ENCODE measurements at regions not wholly inside any gene's neighbourhood (a gene's known extent, or its start where the extent isn't known, plus 50 kb on each side); places are given as distances from the start of the nearest gene placed in this dataset.
"Not testable (repeated sequence)": the region's sequence is repeated elsewhere in the genome, so short reads cannot be mapped to it uniquely, and the experiment has no call there.

DNA sequence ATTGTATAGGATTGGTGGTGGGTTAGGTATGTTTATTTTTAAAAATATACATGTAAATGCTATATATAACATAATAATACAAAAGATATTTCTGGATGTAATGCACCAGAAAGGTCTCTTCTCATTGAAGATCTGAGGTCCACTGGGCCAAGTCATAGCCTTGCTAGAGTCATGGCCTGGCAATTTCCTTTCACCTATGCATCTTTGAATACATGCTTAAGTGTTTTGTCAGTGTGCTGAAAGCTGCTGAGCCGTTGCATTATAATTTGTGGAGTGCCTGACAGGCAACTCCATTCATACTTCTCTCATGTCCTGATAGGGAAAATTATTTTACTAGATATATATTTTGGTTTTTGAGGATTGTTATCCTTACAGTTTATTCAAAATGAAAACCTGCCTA is 410.2 kb upstream of the CT83 start:
- DNase-seq (ENCODE audit: low read depth): no peak

DNA sequence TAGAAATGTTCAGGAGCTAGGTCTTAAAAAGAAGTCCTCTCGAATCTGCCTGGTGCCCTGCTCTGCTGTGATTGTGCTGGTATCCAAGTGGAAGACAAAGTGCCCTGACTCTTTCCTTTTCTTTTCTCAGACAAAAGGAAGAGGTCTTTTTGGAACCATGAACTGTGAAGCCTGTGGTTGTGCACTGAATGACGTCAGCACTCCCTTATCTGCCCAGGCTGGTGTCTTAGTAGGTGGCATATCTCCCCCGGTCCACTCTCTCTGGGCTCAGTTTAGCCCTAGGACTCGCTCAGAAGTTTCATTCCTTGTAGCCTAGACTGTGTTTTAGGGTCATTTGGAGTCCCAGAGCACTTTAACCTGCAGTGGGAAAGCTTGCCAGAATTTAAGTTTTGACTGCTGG is 400.3 kb upstream of the CT83 start:
- DNase-seq (ENCODE audit: low read depth): no peak

DNA sequence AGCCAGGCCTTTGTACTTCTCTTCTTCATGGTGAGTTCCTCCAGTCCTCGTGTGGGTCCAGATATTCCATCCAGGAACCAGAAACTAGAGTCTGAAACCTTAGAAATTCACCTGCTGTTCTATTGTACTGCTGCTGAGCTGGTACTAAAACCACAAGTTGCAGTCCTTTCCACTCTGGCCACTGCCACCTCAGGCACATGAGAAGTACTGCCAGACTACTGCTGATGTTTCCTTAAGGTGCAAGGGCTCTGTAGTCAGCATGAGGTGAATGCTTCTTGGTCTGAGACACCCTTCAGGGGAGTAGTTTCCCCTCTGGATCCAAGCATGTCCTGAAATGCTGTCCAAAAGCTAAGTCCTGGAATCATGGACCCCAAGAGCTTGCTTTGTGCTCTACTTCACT is 399.6 kb upstream of the CT83 start:
- DNase-seq (ENCODE audit: low read depth): no peak

DNA sequence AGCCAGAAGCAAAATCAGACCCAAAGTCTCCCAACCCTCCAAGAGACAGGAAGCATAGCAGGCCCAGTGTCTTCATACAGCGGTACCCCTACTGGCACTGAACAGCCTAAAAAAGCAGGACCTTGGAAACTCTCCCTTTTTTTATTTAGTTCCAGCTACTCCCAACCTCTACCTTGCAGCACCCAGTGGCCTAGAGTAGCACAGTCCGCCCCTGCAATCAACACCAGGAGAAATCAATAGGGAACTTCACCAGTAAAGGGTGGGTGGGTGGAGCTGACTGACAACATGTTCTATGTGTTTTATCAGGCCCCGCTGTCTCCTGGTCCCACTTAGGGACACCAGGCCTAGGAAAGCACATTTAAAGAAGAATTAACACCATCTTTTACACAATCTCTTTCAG is 378.5 kb upstream of the CT83 start:
- DNase-seq (ENCODE audit: low read depth): no peak

DNA sequence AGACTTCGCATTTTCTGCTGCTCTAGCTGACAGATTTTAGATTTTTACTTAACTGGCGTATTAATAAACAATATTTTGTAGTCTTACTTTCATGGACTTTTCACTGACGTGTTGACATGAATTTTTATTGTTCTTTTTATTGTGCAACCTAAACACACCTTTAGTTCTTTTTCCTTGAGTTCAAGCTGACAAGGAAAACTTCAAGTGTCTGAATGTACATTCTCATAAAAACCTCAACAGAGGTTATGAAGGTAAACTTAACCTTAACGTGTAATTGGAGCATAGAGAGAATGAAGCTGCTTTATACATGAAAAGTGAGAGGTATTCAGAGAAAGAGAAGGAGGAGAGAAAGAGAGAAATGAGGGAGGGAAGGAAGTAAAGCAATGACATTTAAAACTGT is 364.3 kb upstream of the CT83 start:
- DNase-seq (ENCODE audit: low read depth): no peak

DNA sequence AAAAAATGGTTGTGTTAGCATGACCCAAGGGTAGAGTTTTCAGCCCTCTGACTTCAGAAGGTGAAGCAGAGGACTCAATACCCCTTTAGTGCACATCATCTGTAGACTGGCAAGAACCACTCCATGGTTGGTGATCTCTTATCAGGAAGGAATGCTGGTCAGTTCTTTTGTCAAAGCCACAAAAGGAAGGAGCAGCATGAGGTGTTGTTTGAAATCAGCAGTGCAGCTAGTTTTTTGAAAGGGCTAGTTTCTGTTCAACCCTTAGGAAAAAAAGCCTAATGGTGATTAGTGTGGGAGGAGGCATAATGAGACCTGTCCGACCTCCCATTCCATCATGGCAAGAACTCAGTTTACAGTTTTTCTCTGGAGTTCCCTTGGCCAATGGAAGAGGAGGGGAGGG is 362.0 kb upstream of the CT83 start:
- no peak for DNase-seq (ENCODE audit: low read depth)

DNA sequence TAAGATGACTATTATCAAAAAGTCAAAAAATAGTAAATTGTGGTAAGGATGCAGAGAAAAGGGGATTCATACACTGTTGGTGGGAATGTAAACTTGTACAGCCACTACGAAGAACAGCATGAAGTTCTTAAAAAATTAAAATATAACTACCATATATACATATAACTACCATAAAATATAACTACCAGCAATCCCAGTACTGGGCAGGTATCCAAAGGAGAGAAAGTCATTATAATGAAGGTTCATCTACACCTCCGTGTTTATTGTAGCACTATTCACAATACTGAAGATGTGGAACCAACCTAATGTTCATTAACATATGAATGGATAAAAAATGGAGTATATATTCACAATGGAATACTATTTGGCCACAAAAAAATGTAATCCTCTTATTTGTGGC is 360.9 kb upstream of the CT83 start:
- DNase-seq (ENCODE audit: low read depth): no peak

DNA sequence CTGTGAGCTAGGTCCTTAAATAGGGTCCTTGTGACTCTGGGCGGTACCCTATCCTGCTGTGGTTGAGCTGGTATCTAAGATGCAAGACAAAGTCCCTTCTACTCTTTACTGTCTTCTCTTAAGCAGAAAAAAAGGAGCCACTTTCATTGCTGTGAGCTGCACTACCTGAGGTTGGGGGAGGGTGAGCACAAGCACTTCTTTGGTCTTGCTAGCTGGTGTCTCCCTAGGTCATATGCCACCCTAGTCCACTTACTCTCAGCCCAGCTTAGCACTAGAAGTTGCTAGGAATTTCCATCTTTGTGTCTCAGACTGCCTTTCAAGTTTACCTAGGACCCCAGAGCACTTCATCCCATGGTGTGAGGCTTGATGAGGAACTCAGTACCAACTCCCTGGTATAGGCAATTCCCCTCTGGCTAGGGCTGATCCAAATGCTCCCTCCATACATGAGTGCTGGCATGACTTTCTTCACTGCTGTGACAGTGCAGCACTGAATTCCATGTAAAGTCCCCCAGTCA is 343.6 kb upstream of the CT83 start:
- DNase-seq (ENCODE audit: low read depth): no peak

DNA sequence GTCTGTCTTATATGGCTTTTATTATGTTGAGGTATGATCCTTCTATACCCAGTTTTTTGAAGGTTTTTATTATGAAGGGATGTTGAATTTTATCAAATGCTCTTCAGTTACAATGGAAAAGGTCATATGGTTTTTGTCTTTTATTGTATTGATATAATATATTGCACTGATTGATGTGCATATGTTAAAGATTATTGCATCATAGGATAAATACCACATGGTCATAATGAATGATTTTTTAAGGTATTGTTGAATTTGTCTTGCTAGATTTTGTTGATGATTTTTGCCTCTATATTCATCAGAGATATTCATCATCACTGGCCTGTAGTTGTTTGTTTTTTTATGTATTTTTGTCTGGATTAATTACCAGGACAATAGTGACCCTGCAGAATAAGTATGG is 339.2 kb upstream of the CT83 start:
- no peak for DNase-seq (ENCODE audit: low read depth)

DNA sequence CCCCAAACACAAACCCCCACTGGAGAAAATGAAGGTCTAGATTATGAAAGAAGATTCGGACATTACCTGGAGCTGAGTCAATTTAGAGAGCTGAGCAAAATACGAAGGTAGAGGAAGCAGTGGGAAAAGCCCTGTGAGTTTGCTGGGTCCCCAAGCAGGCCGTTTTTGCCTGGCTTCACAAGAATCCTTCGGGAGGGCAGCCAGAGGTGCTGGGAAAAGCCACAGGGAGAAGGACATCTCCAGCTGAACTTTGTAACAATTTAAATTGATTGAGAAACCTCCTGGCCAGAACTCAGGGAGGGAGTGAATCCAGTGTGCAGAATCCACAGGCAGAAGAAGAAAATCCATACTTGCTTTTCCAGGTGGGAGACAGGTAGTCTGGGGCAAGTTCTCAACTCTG is 319.1 kb upstream of the CT83 start:
- no peak for DNase-seq (ENCODE audit: low read depth)

DNA sequence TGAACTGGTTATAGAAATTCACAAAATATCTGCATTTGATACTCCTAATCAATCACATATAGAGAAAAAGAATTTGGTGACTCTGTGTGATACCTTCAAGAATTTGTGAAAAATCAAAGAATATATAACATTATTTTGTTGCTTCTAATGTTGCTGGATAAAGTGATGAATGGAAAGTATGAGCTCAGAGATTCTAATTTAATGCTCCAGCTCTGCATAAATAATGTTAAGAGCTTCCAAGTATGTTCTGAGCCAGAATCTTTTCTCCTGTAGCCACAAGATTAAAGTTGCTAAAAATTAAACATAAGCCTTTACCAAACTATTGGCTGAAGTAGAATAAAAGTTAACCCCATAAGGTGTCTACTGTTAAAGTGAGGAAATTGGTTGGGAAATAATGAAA is 294.7 kb upstream of the CT83 start:
- DNase-seq (ENCODE audit: low read depth): peak; percentile 40

DNA sequence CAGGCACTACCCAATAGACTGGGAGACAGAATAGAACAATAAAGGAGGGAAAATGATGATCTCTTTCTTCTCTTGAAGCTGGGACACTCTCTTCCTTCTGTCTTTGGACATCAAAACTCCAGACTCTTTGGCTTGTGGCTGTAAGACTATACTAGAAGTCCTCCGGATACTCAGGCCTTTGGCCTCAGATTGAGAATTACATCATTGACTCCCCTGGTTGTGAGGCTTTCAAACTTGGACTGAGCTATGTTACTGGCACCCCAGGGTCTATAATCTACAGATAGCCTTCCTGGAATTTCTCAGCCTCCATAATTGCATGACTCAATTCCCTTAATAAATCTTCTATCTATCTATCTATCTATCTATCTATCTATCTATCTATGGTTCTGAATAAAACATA is 294.2 kb upstream of the CT83 start:
- peak; percentile 34 for DNase-seq (ENCODE audit: low read depth)

DNA sequence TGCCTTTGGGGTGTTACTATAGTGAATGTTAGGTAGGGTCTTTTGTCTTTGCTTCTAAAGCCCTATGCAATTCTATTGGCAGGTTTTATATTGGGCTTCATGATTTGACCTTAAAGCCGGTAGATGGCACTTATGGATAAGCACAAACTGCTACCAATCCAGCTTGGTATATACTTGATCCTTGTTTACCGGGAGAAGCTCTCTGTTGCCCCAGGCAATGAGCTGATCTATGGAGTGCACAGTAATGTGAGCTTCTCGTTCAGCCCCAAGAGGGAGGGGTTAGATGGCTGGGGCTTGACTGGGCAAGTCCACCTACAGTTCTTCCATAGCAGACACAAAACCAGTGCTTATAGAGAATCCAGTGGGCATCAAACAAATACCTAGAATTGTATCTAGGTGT is 287.2 kb upstream of the CT83 start:
- no peak for DNase-seq (ENCODE audit: low read depth)

DNA sequence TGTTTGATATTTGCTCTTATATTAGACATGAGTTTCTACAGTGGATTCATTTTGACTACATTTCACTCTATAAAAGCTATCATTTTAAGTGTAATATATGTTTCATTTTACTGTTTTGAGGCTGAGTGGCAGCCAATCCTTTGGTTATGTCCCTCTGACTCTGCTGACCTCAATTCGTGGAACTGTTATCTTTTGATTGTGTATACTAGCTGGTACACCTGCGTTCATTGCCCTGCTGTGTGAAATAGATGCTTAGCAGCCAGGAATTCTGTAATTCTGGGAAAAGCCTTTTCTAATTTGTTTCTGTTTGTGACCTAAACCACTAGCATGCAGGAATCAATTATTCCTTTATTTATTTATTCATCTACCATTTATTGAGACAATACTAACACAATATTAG is 269.4 kb upstream of the CT83 start:
- DNase-seq (ENCODE audit: low read depth): no peak

DNA sequence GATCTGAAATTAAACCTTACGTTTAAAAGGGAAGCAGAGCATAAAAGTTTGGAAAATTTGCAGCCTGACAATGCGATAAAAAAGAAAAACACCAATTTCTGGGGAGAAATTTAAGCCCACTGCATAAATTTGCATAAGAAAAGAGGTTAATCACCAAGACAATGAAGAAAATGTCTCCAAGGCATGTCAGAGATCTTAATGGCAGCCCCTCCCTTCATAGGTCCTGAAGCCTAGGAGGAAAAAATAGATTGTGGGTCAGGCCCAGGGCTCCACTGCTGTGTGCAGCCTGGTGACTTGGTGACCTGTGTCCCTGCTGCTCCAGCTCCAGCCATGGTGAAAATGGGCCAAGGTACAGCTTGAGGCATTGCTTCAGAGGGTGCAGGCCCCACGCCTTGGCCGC is 264.0 kb upstream of the CT83 start:
- no peak for DNase-seq (ENCODE audit: low read depth)

DNA sequence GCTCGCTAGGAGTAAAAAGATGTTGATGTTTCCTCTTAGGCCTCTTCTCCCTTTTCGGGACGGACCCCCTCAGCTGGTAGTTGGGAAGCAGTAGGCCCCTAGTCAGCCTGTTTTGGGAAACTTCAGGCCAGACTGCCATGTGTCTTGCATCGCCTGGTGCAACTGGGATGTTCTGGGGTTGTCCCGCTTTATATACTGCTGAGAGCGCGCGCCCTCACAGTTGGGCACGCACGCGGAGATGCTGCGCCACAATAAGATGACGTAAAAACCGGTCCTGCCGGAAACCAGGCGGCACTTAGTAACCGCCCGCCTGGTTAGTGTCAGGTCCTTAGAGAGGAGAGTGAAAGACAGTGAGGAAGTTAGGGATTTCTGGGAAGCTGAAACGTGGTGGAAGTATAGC is 231.3 kb upstream of the CT83 start:
- DNase-seq (ENCODE audit: low read depth): no peak

DNA sequence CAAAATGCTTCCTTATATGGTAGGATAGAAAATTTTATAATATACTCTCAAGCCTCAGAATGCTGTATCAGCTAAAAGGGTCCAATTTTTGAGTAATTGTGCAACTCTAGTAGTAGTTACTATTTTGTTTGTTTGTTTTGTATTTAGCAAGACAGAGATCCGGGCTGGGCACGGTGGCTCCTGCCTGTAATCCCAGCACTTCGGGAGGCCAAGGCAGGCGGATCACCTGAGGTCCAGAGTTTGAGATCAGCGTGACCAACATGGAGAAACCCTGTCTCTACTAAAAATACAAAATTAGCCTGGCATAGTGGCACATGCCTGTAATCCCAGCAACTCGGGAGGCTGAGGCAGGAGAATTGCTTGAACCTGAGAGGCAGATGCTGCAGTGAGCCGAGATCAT is 216.8 kb upstream of the CT83 start:
- not testable (repeated sequence) for DNase-seq (ENCODE audit: low read depth)

DNA sequence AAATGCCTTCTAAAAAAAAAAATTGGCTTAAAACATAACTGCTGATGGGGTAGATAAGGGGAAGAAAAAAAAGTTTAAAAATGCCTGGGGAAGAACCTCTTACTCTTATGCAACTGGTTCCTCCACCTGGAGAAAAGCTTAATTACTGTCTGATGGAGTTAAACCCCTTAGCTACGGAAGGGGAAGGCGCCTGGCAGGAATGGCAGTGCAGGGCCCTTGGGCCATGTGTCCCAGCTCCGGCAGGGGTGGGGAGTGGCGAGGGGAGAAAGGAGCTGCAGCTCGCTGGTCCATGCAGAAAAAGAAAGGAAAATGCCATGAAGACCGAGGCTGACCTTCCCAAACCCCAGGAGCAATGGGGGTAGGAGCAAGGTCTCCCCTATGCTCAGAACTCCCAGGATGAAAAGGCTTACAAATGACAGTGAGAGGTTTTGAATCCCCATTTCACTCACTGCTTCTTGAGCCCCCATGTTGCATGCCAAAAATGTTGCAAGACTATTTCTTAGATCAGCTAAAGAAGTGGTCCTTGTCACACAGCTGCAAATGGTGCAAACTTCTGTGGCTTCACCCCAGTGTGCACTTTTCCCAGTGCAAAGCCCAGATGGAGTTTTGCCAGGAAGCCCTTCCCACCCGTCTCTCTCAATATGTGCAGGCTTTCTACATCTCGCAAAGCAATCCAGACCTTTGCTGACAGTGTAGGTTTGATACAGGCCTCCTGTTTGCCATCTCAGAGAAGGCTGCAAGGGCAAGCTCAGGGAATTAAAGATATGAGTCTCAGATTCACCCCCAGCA is 204.8 kb upstream of the CT83 start:
- no peak for DNase-seq (ENCODE audit: low read depth)

DNA sequence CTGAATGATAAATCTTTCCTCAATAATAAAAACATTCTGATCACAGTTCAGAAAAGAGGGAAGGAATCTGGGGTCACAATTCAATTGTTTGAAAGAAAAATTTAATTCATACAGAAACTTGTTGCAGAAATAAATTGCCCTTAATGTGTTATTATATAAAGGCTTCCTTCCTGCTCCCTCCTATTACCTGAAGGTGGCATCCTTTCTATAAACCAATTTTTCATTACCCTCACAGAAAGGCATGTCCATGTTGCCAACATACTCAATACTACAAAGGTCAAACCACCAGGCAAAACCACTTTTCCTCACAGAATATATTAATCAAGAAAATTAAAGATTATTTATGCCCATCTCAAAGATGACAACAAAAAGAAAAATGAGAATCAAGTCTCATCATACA is 194.3 kb upstream of the CT83 start:
- no peak for DNase-seq (ENCODE audit: low read depth)

DNA sequence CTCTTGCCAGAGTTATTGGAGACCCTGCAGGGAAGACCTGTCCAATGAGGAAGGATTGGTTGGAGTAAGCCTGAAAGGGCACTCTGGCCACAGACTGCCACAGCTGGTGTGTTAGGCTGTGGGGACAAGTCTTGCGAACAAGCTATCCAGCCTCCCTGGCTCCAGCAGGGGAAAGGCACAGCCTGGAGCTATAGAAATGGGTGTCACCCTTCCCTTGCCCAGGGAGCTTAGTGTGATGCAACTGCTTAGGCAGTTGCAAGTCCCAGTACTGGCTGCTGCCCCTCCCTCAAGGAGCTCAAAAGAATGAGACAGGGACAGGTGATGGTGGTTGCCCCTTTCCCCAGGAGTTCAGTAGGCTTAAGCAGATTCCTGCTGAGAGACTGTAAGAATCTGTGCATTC is 165.7 kb upstream of the CT83 start:
- no peak for DNase-seq (ENCODE audit: low read depth)

DNA sequence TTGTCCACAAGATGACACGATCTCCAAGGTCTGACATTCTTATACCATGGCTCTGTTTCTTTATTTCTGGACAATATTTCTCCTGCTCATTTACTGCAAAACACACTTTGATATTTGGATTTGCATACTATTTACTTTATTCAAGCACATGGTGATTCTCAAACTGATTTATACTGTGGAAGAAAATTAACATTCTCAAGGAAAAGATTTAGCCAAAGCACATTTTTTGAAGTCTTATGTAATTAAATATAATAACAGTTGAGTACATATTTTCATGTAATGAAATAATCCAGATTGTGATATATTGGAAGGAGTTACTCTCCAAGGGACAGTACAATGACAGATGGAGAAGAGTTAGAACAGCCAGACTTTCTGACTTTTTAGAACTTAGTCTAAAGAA is 155.8 kb upstream of the CT83 start:
- no peak for DNase-seq (ENCODE audit: low read depth)

DNA sequence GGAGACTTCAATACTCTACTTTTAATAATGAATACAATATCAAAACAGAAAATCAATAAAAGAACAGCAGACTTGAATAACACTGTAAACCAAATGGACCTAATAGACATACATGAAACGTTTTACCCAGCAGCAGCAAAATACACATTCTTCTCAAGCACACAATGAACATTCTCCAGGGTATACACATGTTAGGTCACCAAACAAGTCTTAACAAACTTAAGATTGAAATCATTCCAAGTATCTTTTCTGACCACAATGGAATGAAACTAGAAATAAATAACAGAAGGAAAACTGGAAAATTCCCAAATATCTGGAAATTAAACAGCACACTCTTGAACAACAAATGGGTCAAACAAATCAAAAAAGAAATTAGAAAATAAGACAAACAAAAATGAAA is 145.0 kb upstream of the CT83 start:
- no peak for DNase-seq (ENCODE audit: low read depth)

DNA sequence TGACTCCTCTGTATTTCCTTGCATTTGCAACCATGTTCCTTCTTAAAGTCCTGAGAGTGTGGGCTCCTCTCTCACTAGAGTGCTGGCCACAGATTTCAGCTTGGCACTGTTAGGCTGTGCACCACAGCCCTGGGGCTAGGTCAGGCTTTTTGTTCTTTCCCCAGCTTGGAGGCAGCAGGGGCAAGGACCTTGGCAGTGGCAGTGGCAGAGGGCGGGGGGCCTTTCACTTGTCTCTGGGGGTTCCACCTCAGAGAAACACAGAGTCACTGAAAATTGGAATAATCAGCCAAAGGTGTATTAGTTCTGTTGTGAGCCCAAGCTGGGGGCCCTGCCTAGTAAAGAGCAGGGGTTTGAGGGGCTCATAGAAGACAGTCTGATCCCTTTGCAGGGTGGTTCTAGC is 142.8 kb upstream of the CT83 start:
- DNase-seq (ENCODE audit: low read depth): no peak

DNA sequence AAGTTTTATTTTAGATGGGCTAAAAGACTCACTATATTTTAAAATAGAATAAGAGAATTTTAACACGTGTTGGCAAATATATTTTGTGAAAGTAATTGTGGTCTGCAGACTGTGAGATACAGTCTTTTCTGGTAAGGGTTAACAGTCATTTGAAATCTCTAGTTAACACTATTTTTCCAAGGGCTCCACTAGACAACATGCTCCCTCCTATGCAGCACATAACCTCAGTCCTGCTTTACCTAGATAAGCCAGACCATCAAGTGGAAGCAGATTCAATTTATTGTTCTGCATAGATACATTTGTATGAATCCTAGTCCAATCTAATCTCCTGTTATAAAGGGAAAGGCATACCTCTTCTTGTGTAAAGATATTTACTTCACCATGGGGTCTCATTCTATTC is 133.2 kb upstream of the CT83 start:
- no peak for DNase-seq (ENCODE audit: low read depth)

All from forelimb muscle (tissue), 1 donor.